ENCODE measurements at regions not wholly inside any gene's neighbourhood (a gene's known extent, or its start where the extent isn't known, plus 50 kb on each side); places are given as distances from the start of the nearest gene placed in this dataset.

DNA sequence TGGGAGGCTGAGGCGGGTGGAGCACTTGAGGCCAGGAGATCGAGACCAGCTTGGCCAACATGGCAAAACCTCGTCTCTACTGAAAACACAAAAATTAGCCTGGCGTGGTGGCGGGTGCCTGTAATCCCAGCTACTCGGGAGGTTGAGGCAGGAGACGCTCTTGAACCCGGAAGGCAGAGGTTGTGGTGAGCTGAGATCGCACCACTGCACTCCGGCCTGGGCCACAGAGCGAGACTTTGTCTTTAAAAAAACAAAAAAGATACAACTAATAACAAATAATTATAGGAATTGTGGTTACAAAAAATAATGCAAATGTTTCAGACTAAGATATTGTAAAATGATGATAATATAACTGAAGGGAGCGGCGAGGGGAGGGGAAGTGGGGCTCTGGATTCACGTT is 90.3 kb upstream of the RTL6 start:
- TF ChIP-seq, protein P1, sequence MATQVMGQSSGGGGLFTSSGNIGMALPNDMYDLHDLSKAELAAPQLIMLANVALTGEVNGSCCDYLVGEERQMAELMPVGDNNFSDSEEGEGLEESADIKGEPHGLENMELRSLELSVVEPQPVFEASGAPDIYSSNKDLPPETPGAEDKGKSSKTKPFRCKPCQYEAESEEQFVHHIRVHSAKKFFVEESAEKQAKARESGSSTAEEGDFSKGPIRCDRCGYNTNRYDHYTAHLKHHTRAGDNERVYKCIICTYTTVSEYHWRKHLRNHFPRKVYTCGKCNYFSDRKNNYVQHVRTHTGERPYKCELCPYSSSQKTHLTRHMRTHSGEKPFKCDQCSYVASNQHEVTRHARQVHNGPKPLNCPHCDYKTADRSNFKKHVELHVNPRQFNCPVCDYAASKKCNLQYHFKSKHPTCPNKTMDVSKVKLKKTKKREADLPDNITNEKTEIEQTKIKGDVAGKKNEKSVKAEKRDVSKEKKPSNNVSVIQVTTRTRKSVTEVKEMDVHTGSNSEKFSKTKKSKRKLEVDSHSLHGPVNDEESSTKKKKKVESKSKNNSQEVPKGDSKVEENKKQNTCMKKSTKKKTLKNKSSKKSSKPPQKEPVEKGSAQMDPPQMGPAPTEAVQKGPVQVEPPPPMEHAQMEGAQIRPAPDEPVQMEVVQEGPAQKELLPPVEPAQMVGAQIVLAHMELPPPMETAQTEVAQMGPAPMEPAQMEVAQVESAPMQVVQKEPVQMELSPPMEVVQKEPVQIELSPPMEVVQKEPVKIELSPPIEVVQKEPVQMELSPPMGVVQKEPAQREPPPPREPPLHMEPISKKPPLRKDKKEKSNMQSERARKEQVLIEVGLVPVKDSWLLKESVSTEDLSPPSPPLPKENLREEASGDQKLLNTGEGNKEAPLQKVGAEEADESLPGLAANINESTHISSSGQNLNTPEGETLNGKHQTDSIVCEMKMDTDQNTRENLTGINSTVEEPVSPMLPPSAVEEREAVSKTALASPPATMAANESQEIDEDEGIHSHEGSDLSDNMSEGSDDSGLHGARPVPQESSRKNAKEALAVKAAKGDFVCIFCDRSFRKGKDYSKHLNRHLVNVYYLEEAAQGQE (IDR thresholded peaks at IDR 0.05; ENCODE audit: insufficient read depth in 1 of 2, low read depth in 2 of 2, low read length in 2 of 2) = no peak
- TF ChIP-seq FOXP2 (optimal IDR thresholded peaks at IDR 0.05; ENCODE audit: borderline replicate concordance, extremely low read depth, extremely low read length, insufficient read depth) (no peak), SIN3A (IDR thresholded peaks at IDR 0.05; ENCODE audit: borderline replicate concordance, insufficient read depth, low read length) (no peak), POLR2AphosphoS5 (IDR thresholded peaks at IDR 0.05; ENCODE audit: low read depth, low read length) (no peak), TAF1 (IDR thresholded peaks at IDR 0.05; ENCODE audit: borderline replicate concordance, insufficient read depth, low read length) (no peak)

DNA sequence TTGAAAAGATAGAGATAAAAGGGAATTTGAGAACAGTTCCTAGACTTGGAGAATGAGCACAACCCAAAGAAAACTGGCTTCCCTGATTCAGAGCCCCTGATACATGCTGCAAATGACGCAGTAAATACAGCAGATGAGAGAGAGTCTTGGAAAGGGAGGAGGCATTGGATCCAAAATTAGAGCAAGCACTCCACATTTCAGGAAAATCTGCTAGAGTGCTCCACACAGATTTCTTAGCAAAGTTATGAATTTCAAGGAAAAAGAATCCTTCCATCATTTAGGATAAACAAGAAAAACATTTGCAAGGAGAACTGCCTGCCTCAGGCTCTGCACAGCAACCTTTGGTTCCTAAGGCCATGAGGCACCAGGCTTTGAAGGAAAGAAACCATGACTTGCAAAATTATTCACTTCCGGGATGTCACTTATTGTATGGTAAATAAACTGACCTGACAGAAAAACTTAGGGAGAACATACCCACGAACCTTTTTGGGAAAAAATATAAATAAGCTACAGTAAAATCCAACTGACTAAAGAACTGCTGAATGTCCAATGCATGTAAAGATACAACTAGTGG is 89.8 kb upstream of the RTL6 start:
- TF ChIP-seq FOXP2 (optimal IDR thresholded peaks at IDR 0.05; ENCODE audit: borderline replicate concordance, extremely low read depth, extremely low read length, insufficient read depth) (no peak), POLR2AphosphoS5 (IDR thresholded peaks at IDR 0.05; ENCODE audit: low read depth, low read length) (no peak), TAF1 (IDR thresholded peaks at IDR 0.05; ENCODE audit: borderline replicate concordance, insufficient read depth, low read length) (no peak), SIN3A (IDR thresholded peaks at IDR 0.05; ENCODE audit: borderline replicate concordance, insufficient read depth, low read length) (no peak)
- TF ChIP-seq, protein P1 (IDR thresholded peaks at IDR 0.05; ENCODE audit: insufficient read depth in 1 of 2, low read depth in 2 of 2, low read length in 2 of 2) = no peak

- TF ChIP-seq, protein P1 (IDR thresholded peaks at IDR 0.05; ENCODE audit: insufficient read depth in 1 of 2, low read depth in 2 of 2, low read length in 2 of 2) = no peak
Measured at GRCh38 chr22:44586999-44587736, 89.1 kb upstream of the RTL6 start.

DNA sequence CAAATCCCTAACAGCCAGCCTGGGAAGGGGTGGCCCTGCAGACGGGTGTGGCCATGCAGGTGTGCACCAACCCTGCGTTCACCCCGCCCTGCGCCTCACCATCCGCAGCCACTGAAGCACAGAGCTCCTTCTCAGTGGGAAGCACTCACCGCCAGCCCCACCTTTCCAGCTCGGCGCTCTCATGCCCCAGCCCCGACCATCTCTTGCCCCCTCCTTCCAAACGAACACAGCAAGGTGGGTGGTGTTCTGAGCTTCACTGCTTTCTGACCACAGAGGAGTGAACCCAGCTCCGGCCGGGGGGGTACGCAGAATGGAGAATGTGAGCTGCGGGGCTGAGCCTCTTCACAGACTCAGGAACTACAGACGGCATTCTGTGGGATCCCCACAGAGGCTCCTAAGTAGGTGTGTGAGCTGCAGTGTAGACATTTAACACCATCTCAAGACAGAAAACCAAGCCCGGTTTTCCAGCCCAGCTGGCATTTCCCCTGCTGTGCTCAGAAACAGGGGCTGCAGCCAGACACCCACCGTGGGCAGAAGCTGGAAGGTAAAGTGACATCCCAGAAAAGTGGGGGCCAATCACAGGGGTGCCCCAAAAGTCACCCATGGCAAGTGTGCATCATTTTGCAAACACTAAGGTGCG is 88.4 kb upstream of the RTL6 start:
- no peak for TF ChIP-seq FOXP2 (optimal IDR thresholded peaks at IDR 0.05; ENCODE audit: borderline replicate concordance, extremely low read depth, extremely low read length, insufficient read depth)
- no peak for TF ChIP-seq POLR2AphosphoS5 (IDR thresholded peaks at IDR 0.05; ENCODE audit: low read depth, low read length)

- TF ChIP-seq, protein P1 (IDR thresholded peaks at IDR 0.05; ENCODE audit: insufficient read depth in 1 of 2, low read depth in 2 of 2, low read length in 2 of 2) = no peak
- no peak for TF ChIP-seq POLR2AphosphoS5 (IDR thresholded peaks at IDR 0.05; ENCODE audit: low read depth, low read length)
- TF ChIP-seq FOXP2 (optimal IDR thresholded peaks at IDR 0.05; ENCODE audit: borderline replicate concordance, extremely low read depth, extremely low read length, insufficient read depth) = no peak
- no peak for TF ChIP-seq TAF1 (IDR thresholded peaks at IDR 0.05; ENCODE audit: borderline replicate concordance, insufficient read depth, low read length)
- TF ChIP-seq SIN3A (IDR thresholded peaks at IDR 0.05; ENCODE audit: borderline replicate concordance, insufficient read depth, low read length) = no peak
Measured at GRCh38 chr22:44585559-44586350, 87.7 kb upstream of the RTL6 start.

All from PFSK-1 (cell line).